Adrenal gland (tissue), 5 donors: ENCODE measurements at regions not wholly inside any gene's neighbourhood (a gene's known extent, or its start where the extent isn't known, plus 50 kb on each side); places are given as distances from the start of the nearest gene placed in this dataset.

ENCODE experiments used
- CTCF ChIP-seq, 6 experiments: fragments of 450-650 bp in 4 of 6; fragments of 200-600 bp in 2 of 6; sonication (generic) in 1 of 6; IDR thresholded peaks; 1 replicate in 5 of 6; 2 replicates in 1 of 6; pipeline versions ENCODE4 v1.5.1 to v1.8.0; 2016 to 2021; ENCODE audit warnings: antibody characterized with exemption in 6 of 6, mild to moderate bottlenecking in 2 of 6, moderate library complexity in 1 of 6
- POLR2A ChIP-seq, 2 donors: fragments of 450-650 bp; IDR thresholded peaks; one replicate each; pipeline ENCODE4 v1.6.1; 2017; ENCODE audit warnings: antibody characterized with exemption in 2 of 2, mild to moderate bottlenecking in 2 of 2, moderate library complexity in 1 of 2
- donor health status: DM: no; HTN: no; CAD: no.

DNA sequence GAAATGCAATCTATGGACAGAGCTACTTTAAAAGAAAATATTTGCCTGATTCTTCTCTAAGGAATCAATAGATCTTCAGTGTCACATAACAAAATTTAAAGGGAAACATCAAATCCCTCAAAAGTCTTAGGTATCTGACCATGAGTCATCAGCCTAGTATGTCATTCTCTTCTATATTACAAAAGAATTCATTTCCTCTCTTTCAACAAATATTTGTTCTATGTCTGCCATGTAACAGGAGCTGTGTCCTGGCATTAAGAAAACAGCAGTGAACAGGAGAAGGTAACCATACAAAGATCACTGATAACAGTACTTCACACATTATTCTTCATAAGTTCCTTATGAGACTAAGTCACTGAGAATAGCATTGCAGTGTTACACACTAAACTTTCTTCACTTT, 243.6 kb upstream of the DKK2 start:
- TF ChIP-seq CTCF (IDR thresholded peaks at IDR 0.05) (no peak), POLR2A (IDR thresholded peaks at IDR 0.05) (no peak)
